ENCODE measurements at regions not wholly inside any gene's neighbourhood (a gene's known extent, or its start where the extent isn't known, plus 50 kb on each side); places are given as distances from the start of the nearest gene placed in this dataset.

- intact Hi-C loops (cut with DNase I), result no loop called here
- DNase-seq (ENCODE audit: missing footprints), result peak; percentile 26
- ATAC-seq, result no peak
These were observed 82.9 kb downstream of the ELOVL4 start for GRCh38 chr6:79864421-79864820.

DNA sequence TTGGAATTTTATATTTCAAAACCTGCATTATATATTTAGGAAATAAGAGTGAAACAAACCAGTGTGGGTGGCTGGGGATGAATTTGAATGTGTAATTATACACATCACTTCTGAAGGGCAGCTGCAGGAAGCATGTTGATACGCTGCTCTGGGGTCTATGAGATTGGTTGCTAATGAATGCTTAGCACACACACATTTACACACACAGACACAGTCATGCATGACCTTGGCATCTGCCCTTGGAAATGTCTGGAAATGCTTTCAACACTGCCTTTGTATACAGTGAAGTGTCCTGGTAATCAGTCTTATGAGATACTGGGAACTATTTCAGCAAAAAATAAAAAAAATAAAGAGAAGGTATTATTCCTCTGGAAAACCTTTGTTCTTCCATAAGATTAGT, 83.4 kb downstream of the ELOVL4 start:
- intact Hi-C loops (cut with DNase I), result no loop called here
- no peak for ATAC-seq
- DNase-seq (ENCODE audit: missing footprints), result no peak

- no peak for ATAC-seq
- no peak for DNase-seq (ENCODE audit: missing footprints)
- intact Hi-C loops (cut with DNase I), result no loop called here
These were observed 83.8 kb downstream of the ELOVL4 start for GRCh38 chr6:79863566-79863965.

GRCh38 chr6:79862711-79863110, 84.6 kb downstream of the ELOVL4 start:
- intact Hi-C loops (cut with DNase I), result no loop called here

GRCh38 chr6:79862126-79862525, 85.2 kb downstream of the ELOVL4 start:
- ATAC-seq (no peak), DNase-seq (ENCODE audit: missing footprints) (no peak)
- intact Hi-C loops (cut with DNase I), result no loop called here

More at GRCh38 chr6:79862711-79863110, 84.6 kb downstream of the ELOVL4 start:
- DNase-seq (ENCODE audit: missing footprints) (no peak), ATAC-seq (no peak)

DNA sequence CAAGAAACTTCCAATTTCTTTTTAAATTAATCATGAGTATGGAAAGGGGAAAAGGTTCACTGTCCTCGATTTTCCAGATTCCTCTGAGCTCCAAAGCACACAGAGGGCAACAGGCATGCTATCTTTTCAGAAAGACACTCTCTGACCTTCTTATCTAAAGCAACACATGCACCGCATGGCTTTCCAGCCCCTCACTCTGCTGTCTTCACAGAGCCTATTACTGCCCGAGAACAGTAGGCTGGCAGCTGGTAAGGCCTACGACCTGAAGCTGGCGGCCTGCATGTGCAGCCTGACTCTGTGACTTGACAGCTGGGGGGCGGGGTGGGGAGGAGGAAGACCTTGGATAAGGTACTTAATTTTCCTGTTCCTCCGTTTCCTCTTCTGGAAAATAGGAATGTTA, 86.3 kb downstream of the ELOVL4 start:
- ATAC-seq, result no peak
- intact Hi-C loops (cut with DNase I), result no loop called here
- DNase-seq (ENCODE audit: missing footprints), result peak; percentile 39

- ATAC-seq (no peak), DNase-seq (ENCODE audit: missing footprints) (no peak)
- intact Hi-C loops (cut with DNase I), result no loop called here
These were observed 99.9 kb downstream of the ELOVL4 start for GRCh38 chr6:79847426-79847825.

DNA sequence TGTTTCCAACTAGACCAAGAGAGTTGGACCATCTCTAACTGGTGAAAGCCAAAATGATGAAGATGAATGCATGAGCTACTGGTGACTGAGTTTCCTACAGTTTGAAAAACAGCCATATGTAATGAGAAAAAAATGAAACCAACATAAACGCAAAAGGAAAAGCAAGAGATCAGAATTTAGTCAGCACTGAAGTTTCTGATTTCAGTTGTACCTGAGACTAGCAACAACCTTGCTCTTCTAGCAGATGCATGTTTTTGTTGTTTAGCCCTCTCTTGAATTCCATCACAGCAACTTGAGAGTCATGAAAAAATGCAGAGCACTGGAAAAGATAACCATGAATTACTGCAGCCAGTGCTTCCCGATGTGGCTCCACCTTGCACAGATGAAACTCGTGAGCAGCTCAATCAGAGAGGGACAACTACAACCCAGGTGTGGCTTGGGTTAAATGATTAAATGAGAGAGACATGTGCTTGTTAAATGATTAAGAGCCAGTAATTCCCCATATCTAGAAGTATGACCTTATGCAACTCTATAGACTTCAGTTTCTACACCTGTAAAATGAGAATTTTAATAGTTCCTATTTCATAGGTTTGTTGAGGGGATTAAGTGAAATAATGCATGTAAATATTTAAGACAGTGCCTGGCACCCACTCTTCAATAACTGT, 104.8 kb downstream of the ELOVL4 start:
- ATAC-seq, result no peak
- intact Hi-C loops (cut with DNase I), result no loop called here
- no peak for DNase-seq (ENCODE audit: missing footprints)

DNA sequence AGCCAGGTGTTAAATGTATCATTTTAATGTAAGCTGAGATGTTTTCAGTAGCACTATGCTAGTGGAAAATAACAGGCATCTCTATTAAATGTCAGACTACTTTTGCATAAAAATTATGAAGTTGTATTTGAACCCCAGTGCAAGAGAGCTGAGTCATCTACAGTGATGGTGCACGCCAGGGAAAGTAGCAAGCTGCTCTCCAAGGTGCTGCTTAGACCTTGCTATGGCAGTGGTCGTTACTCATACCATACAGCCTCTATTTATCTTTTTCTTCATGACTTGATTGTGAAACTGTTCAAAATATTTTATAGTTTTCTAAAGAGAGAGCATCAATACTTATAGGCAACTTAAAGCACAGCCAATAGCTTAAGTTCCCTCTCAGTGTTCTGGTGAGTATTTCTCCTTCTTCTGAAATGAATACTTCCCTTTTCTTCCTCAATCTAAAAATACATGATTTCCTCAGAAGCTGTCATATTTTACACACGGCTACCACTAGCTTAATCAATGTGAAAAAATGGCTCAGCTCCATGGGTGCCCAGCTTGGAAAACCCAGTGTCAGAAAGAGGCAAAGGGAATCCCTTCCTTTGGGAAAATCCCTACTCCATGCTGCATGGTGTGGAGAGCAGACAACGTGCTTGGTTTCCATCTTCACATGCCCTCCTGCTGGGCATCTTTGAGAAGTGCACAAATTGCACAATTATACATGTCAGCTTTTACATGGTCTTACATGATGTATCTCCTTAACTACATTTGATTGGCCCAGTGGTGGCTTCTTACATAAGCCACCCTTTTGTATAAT, 105.6 kb downstream of the ELOVL4 start:
- ATAC-seq, result no peak
- DNase-seq (ENCODE audit: missing footprints), result no peak
- intact Hi-C loops (cut with DNase I), result no loop called here

DNA sequence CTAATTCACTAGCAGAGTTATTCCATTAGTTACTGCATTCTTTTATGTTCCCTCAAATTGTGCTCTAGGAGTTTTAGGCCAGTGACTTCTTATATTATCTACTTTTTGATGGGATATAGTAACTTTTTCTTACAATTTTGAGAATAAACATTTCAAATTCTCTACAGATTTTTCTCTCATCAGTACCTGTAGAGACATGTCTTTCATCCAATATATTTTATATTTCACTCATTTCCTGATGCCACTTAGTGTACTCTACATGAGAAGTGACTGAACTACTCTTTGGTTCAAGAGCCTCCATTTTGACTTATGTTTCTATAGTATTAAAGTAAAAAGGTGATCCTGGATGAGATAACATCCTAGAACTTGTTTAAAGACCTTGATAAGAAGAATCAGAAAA, 108.5 kb downstream of the ELOVL4 start:
- intact Hi-C loops (cut with DNase I), result no loop called here
- ATAC-seq, result no peak

GRCh38 chr6:79833964-79834284, 113.4 kb downstream of the ELOVL4 start:
- intact Hi-C loops (cut with DNase I), result no loop called here
- ATAC-seq (no peak), DNase-seq (ENCODE audit: missing footprints) (no peak)

More for the DNA sequence above, 108.5 kb downstream of the ELOVL4 start:
- DNase-seq (ENCODE audit: missing footprints), result no peak

GRCh38 chr6:79833264-79833963, 113.9 kb downstream of the ELOVL4 start:
- ATAC-seq, result no peak
- DNase-seq (ENCODE audit: missing footprints), result no peak
- intact Hi-C loops (cut with DNase I), result no loop called here

DNA sequence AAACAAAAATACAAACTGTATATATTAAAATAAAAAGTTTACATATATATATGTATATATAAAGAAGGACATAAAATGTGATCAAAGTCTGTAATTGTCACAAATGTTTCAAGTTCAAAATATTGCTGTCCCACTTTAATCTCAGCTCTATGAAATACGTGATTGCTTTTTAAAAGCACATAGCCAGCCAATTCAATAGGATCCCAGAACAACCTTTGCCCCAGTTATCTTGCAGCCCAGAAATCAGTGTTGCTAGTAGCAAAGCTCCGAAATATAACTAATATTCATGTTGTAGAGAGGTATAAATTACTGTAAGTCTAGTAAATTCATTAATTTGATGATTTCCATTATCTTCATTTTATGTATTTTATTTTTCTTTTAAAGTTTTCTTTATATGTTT, 114.6 kb downstream of the ELOVL4 start:
- DNase-seq (ENCODE audit: missing footprints) (no peak), ATAC-seq (no peak)
- intact Hi-C loops (cut with DNase I), result no loop called here

- ATAC-seq, result no peak
- intact Hi-C loops (cut with DNase I), result no loop called here
These were observed 123.2 kb downstream of the ELOVL4 start for GRCh38 chr6:79824202-79824601.

GRCh38 chr6:79821859-79822258, 125.5 kb downstream of the ELOVL4 start:
- DNase-seq (ENCODE audit: missing footprints), result no peak
- ATAC-seq, result no peak
- intact Hi-C loops (cut with DNase I), result no loop called here

More at GRCh38 chr6:79824202-79824601, 123.2 kb downstream of the ELOVL4 start:
- DNase-seq (ENCODE audit: missing footprints), result no peak

GRCh38 chr6:79818471-79818870, 128.9 kb downstream of the ELOVL4 start:
- intact Hi-C loops (cut with DNase I), result no loop called here

DNA sequence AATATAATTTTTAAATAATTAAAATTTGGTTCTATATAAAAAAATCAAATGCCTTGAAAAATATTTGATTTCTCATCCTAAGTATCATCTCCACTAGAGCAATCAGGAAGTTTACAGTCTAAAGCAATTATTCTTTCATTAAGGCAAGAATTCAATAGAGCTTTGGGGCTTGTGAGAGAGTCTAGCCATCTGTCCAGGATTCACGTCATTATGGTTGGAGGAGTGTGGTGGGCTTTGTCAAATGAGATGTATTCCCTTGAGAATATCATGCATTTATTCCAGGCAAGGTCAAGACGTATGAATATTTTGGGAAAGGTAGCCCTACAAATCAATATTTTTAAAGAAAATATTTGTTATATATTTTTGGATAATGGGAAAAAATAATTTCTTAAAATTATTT, 132.4 kb downstream of the ELOVL4 start:
- intact Hi-C loops (cut with DNase I), result loop anchor here (5.0 kb wide), 2 partner anchors 38 to 243 kb away; no protein-coding TSS in a partner anchor
- no peak for ATAC-seq
- no peak for DNase-seq (ENCODE audit: missing footprints)

More at GRCh38 chr6:79818471-79818870, 128.9 kb downstream of the ELOVL4 start:
- DNase-seq (ENCODE audit: missing footprints) (no peak), ATAC-seq (no peak)

DNA sequence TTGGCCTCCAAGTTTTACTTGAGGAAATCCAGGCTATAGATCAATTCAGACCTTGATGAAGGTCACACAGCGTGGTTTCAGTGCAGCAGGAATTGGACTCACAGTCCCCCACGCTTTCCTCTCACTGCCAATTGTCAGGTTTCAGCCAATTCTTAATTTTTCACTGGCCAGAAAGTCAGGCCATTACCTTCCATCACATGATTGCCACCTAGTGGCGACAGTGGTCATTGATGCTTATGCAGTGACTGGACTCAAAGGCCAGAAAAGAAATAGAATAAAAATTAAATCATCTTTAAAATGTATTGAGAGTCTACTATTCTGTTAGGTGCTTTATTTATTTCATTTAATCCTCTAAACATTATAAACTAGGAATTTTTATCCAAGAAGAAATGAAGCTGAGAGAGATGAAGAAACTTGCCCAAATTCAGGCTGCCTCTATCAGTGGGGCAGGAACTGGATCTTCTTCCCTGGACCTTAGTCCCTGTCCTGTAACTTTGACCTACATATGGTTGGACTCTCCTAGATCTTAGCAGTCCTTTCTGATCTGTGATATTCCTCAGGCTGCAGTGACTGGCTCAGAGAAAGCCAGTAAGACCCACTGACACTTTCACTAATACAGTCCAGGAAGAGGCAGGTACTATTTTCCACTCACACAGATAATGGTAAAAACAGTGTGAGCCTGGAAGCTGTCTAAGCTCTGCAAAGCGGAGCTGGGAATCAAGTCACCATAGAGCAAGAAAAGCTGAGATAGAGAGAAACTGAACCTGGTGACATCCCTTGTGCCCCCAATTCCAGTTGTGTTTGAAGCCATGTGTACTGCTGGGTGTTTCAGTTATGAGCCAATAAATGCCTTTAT, 133.3 kb downstream of the ELOVL4 start:
- intact Hi-C loops (cut with DNase I), result loop anchor here (5.0 kb wide), 2 partner anchors 37 to 242 kb away; no protein-coding TSS in a partner anchor
- ATAC-seq, result no peak
- no peak for DNase-seq (ENCODE audit: missing footprints)

All from Right ventricle myocardium inferior (tissue), 1 donor.